ENCODE measurements at regions not wholly inside any gene's neighbourhood (a gene's known extent, or its start where the extent isn't known, plus 50 kb on each side); places are given as distances from the start of the nearest gene placed in this dataset.

DNA sequence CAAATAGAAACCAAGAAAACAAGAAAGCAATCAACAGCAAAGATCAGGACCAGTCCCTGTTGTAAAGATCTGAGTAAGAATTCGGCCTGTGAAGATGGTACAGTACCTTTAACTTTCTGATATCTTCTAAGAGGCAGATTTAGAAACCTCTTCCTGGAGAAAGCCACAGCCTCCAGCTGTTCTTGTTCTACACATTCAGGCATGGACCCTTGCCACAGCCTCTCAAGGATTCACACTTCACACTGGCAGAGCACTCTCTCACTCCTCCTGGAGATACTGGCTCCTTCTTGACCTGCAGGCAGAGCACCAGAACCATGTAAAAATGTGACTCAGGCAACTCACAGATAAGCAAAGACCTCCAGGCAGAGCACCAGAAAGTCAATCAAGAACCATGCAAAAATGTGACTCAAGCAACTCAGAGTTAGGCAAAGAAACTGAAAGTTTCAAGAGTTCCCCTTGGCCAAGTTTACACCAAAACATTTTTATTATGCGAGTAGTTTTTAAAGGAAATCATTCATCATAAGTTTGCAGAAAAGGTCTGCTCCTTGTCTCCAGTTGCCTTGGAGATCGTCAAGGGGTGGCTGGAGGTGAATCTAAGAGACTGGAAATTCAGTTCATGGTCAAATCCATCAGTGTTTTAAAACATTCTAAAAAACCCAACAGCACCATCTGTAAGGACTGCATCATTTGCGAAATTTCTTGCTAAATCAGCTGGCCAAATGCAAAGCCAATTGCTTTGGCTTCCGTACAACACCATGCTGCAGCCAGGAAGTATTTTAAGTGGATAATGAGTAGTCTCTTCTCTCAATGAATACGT lies 119.3 kb upstream of the MDM1 start:
- peak; percentile 64 to 73 for DNase-seq

DNA sequence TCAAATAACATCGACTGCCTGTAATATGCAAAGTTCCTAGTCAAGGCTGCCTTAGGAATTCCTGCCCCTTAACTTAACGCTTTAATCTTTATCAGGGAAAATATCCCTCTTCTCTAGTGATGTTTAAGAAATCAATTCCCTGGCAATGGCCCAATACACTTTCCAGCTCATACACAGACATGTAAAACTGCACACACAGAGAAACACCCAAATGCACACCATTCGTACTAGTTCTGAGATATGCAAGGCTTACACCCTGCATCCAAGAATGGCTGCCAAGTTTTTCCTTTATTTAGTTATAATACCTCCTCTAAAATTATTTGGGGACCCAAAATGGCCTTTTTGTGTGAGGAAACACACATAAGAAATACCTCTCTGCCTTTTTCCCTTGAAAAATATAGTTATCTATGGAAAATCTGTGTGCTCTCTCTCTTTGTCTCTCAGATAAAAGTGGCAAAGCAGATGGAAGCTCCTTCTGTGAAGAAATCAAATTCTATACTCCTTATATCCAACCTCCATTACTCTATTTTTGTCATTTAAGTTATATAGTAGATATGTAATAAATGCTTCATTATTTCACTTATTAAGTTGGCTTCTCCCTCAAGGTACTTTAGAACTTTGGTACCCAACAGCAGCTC lies 120.0 kb upstream of the MDM1 start:
- no peak for DNase-seq

DNA sequence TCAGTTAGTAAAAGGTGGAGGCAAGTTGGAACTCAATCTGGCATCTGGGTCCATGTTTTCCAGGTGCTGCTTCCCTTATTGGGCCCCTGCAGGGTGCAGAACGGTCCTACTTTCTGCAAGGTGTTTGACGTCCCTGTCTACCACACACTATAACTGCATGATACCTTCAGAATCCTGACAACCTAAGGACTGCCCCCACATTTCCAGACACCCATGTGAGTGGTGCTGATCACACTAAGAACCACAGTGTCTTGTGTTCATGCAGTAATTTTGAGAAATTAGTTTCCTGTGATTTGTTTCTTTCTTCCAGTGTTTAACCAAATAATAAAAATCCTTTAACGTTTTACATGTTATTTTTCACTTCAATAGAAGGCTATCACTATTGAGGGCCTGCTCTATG lies 121.1 kb upstream of the MDM1 start:
- no peak for DNase-seq

DNA sequence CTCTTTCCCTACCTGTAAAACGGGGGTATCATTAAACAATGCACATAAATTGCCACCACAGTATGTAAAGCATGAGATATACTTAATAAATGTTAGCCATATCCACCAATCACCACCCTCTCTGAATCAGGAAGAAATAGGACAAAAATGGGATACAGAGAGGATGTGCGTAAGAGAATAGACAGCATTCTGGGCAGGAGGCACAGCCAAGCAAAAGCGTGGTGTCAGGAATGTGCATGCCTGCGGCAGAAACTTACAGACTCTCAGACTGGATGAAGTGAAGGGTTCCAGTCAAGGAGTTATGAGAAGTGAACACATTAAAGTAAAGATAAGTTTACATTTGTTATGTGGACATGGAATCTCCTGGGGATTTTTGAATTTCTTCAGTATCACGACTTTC lies 121.7 kb upstream of the MDM1 start:
- no peak for DNase-seq

DNA sequence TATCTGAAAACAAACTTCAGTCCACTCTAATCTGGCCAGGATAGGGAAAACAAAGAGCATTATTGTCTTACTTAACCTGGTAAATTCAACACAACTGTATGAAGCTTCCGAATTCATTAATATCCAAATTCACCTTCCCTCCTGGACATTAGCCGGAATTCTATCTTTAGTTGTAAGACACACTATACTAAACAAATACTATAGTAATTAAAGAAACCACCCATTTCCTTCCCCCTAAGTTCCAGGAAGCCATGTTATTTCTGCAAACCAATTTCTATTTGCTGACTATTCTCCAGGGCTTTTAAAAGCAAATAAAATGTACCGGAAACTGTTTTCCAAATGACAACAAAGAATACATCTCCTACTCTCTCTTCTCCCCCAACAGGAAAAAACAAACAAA lies 122.7 kb upstream of the MDM1 start:
- DNase-seq: no peak

DNA sequence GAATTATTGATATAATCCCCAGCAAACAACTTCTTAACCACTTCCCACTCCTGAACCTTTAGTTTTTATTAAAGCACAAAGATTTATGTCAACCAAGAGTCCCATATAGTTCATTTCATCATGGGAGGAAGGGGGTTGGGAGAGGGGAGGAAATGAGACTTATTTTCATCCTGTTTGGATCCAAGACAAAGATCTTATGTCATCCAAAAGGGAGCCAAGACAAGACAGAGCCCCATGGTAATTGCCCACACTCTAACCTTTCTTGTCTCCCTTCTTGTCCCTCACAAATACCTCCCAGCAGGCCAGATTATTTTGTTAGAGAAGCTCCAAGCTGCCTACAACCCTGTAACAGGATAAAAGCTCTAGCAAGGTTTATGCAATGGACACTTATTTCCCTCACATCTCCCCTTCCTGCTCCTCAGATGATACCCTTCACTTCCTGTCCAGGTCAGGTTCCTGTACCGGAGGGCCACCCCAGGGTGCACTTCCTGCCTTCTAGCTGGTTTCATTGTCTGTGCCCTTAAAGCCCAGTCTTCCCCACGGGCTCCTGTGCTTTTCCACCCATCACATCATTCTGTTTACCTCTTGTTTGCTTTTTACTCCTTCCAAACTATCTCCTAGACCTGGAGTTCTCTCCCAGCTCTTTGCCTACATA lies 123.7 kb upstream of the MDM1 start:
- DNase-seq: no peak

DNA sequence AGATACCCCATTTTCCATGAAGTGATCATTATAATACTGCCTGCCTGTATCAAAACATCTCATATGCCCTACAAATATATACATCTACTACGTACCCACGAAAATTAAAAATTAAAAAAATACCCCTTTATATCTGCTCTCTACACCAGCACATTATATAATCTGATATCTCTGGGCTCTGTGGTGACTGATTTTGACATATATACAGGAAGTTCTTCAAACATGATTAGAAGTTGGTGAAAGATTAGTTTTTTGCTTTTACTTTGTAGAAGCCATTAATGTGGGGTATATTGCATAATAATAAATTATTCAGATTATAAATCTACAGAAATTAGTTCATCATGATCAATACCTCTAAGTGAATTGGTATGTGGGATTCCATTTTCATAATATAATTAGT lies 126.7 kb upstream of the MDM1 start:
- no peak for DNase-seq

DNA sequence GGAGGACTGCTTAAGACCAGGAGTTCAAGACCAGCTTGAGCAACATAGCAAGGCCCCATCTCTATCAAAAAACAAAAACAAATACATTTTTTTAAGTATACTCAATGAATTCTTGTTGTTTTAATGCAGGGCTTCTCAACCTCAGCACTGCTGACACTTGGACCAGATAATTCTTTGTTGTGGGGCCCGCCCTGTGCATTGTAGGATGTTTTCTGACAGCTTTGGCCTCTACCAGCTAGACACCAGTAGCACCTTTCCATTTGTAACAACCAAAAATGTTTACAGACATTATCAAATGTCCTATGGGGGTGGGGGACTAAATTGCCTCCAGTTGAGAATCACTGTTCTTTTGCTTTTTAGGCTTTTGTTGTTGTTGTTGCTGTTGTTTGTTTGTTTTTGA lies 128.1 kb upstream of the MDM1 start:
- DNase-seq: no peak

DNA sequence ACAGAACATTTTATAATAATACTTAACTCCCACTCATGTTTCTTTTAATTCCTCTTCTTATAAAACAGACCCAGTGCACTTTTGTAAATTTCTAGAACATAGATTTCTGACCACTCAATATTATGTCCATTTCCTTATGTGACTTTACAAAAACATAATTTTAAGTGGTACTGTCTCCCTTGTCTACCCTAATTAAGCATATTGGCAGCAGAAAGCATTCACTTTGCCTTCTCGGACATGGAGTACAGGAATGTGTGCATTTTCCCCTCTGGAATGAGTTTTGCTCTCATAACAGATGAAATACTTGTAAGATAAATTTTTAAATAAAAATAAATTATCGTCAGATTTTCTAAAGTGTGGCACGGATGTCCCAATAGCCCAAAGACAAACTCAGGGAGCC lies 129.5 kb upstream of the MDM1 start:
- DNase-seq: no peak

DNA sequence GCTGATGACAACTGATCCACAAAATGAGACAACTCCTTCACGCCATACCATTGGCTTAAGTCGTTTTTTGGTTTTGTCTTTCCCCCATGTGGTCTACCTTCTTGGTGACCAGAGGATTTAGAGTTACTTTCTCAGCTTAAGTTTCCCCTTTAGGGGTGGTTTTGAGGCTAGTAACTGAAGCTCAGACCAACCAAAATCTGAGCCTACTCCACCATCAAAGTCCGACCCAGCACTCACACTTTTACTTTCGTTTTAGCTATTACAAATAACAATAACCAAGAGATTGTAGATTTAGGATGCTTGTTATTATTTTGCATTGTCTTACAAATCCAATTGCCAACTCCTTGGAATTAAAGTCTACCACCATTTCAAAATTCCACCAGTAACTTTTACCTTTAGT lies 130.6 kb upstream of the MDM1 start:
- DNase-seq: no peak

DNA sequence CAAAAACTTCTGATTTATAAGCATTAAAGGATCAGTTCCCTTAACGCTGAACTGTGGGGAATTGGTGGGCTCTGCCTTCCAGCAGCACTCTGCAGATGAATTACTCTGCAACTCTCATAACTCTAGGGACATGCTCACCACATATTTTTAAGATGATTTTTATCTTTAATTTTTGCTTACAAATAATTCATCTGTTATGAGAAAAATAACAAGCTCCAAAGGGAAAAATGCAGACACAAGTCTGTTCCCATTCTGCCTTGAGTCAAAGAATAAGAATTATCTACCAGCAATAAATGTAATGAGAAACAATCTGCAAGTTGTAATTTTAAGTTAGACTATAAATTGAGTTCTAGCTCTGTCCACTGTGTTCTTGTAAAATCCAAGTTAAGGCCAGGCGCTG lies 133.1 kb upstream of the MDM1 start:
- no peak for DNase-seq

DNA sequence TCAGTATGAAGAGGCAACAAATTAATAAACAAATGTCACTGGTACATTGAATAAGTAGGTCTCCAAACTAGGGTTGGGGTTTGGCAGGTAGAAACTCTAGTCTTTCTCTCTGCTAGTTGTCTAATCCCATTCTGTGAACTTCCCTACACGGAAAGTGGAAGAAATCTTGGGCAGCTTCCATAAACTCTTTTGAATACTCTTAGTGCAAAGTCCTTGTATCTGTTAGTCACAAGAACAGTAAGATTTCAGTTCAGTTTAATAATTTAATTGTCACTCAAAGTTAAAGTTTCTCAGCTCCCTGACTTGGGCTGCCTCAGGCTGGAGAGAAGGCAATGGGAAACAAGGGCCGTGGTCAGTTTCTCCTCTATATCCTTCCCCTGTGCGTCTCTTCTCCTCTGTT lies 135.4 kb upstream of the MDM1 start:
- no peak for DNase-seq

DNA sequence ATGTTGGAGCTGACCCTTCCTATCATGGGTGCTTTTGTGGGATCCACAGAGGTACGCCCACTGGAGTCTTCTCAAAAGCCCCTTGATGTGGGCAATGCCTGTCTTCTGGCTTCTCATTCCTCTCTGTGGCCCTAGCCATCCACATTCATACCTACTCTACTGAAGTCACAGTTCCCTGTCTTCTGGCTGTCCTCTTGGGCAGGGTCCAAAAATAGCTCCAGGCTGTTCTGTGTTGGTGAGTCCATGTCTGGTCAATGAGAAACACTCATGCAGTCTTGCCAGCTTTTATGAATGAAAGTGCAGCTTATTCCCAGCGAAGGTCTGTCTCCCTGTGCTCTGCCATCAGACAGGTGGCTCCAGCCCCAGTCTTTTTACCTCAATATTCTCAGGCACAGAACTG lies 135.9 kb upstream of the MDM1 start:
- DNase-seq: no peak

DNA sequence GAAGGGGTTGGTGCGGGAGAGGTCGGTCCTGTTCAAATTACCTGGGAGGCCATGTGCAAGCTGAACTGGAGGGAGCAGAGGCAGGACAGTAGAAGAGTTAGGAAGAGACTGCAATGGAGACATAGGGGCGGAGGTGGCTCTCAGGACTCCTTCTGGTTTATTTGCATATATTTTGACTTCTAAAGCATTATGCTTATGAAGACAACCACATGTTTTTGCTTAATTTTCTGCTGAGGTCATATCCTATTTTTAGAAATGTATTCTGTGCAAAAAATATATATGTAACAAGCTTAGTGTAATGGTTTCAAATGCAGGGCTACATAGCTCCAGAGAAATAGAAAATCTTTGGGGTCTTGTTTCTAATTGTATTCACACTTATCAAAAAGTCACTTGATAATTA lies 137.0 kb upstream of the MDM1 start:
- DNase-seq: no peak

DNA sequence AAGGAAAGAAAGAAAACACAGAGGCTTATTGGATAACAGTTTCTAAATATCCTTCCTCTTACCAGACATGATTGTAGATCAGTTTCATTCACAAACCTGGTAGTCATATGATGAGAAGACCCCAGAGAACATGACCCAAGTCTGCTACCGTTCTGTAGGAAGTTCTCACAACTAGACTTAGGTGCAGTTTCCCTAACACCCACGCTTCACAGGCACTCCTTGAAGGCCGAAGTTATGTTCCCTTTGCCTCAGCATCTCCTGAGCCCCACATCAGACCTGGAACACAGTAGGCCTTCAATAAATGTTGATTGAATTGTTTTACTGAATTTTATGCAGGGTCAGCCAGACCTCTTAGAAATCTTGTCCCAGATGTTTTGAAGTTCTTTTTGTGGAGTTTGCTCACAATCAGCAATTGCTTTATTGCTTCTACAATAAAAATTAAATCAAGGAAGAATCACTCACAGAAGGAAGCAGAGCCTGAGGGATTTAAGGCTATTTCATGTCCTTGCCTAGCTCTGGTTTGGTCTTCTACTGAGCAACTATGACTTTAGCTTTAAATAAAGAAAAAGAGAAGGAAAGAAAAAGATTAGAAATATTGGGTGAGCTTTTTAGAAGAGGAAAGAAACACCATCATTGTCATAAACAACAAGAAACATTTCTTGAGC lies 138.6 kb upstream of the MDM1 start:
- DNase-seq: no peak

DNA sequence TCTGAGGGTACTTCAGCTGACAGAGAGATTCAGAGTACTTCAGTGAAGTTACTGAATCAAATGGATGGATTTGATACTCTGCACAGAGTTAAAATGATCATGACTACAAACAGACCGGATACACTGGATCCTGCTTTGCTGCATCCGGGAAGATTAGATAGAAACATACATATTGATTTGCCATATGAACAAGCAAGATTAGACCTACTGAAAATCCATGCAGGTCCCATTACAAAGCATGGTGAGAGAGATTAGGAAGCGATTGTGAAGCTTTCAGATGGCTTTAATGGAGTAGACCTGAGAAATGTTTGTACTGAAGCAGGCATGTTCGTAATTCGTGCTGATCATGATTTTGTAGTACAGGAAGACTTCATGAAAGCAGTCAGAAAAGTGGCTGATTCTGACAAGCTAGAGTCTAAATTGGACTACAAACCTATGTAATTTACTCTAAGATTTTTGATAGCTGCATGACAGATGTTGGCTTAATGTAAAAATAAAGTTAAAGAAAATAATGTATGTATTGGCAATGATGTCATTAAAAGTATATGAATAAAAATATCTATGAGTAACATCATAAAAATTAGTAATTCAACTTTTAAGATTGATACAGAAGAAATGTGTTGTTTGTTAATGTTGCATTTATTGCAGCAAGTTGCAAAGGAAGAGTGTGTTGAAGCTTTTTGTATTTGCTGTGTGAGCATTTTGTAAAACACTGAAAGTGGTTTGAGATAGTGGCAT lies 136.1 kb upstream of the RAP1B start:
- DNase-seq: no peak

DNA sequence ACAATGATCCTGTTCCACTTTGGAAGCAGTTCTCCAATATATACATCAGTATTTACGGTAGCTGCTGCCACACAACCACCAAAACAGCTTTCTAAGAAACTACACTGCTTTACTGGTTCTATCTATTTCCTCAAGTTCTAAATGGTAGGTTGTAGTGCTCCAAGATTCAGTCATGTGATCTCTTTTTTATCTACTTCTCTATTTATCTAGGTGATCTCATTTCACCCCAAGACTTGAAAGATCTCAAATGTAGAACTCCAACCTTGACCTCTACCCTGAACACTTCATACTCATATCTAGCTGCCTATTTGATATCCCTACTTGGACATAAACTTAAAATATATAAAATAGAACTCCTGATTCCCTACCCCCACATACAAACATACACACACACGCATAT lies 133.9 kb upstream of the RAP1B start:
- no peak for DNase-seq

DNA sequence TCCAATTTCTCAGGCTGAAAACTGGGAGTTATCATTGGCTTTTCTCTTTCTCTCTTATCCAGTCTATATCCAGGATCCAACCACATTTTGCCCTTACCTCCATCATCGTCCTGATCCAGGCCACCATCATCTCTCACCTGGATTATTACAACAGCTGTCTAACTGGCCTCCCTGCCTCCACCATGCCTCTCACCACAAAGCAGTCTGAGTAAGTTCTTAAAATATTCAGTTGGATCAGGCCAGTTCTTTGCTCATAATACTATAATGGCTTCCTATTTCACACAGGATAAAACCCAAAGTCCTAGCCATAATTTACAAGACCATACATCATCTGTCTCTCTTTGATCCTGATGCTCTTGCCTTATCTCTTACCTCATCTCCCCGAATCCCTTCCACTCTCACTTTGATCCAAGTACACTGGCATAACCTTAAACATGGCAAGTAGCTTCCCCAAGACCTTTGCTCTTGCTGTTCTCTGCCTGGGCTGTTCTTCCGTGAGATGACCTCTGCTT lies 133.4 kb upstream of the RAP1B start:
- no peak for DNase-seq

DNA sequence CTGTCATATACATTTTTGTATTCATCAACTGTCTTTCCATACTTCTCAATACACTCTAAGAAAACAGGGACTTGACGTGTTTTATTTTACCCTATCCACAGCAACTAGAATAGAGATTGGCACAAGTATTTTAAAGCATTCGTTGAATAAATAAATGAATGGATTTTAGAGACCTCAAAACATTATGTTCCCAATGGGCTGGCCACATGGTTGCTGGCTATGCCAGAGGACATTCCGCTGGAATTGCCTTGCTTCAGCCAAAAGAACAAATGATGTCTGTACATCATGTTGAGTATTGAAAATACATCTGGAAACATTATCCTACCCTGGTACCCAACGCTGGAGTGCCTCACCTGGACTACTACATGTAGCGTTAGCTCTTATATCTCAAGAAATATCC lies 132.8 kb upstream of the RAP1B start:
- DNase-seq: no peak

DNA sequence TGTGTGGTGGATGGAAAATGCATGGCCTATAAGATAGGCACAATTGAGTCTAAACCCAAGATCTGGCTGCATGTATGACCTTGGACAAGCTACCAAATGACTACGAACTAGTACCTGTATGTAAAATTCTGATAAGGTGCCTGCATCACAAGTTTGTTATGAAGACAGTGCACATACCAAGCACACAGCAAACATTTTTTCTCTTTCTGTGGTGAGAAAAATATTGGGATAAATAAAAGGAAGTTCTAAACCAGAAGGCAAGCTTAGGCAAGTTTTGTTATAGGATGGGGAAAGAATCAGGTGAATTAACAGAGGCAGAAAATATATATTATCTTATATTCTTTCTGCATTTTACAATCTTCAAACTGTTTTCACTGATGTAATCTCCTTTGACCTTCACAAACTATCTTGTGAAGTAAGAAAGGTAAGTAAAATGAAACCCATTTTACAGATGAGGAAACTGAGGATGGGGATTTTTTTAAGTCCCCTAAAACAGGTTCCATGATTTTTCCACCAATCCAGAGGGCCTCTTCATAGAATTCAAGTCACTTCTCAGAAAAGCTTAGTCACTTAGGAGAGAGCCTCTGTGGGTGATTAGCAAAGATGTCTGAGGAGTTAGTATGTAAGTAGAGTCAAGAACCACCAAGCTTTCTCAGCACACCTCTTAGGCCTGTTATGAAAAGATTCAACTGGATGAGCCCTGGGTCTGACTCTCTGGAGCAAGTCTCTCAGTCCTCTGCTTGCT lies 132.0 kb upstream of the RAP1B start:
- DNase-seq: no peak

DNA sequence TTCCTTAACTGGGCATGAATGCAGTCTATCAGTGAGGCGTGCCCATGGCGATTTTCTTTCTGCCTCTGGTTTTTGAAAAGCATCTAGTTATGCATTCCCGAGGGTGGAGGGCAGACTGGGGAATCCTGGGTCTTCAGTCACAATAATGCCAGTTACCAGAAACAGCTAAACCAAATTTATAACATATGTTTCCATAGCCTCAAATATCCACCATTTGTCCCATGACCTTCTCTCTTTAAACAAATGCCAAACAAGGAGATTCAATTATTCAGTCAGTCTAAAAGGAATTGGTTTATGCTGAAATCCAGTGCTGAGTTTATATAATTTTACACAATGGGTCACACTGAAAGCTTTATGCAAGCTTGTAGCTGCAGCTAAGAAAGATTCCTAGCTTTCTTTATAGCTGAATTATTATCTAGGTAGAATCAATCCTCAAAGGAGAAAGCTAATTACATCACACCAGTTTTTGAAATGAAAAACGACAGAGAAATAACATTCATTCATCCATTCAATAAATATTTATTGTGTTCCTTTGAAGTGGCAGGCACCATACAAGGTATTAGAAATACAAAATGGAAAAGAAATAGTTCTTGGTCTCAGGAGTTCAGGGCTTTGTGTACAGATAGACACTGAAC lies 131.3 kb upstream of the RAP1B start:
- DNase-seq: no peak

Measured in right lung (tissue), 2 donors.